NCI-H128 (cell line): ENCODE measurements at regions not wholly inside any gene's neighbourhood (a gene's known extent, or its start where the extent isn't known, plus 50 kb on each side); places are given as distances from the start of the nearest gene placed in this dataset.
A peak's percentile ranks its signal among the peaks of the same experiment; 100 is the strongest.
"Not testable (repeated sequence)": the region's sequence is repeated elsewhere in the genome, so short reads cannot be mapped to it uniquely, and the experiment has no call there.

Experiments
- DNase-seq: peaks from one replicate; lab custom pipeline; 2025; ENCODE audit not compliant: unreplicated experiment; lab: John Stamatoyannopoulos, UW

DNA sequence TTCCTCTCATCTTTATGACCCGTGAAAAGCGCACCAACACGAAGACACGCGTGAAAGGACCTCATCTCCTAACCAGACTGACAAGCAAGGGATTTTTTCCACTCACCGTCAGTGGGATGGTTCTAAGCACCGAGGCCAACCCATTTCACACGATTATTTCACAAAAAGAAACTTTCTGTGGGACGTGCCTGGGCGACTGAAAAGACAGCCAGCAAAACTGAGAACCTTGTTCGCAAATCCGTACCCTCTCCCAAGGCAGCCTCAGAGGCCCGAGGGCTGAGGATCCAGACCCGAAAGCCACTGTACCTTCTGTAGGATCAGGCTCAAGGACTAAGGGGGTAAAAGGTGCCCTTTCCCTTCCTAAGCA lies 84.9 kb upstream of the METTL9 start:
- DNase-seq, result not testable (repeated sequence)

DNA sequence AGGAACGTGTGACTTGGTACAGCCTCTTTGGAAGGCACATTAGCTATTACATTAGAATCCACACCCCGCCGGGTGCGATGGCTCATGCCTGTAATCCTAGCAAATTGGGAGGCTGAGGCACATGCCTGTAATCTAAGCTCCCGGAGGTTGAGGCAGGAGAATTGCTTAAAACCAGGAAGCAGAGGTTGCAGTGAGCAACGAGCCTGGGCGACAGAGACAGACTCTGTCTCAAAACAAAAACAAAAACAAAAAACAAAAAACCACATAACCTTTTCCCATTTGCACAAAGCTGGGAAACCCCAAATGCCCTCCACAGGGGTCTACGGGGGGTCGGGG lies 82.7 kb upstream of the METTL9 start:
- not testable (repeated sequence) for DNase-seq

DNA sequence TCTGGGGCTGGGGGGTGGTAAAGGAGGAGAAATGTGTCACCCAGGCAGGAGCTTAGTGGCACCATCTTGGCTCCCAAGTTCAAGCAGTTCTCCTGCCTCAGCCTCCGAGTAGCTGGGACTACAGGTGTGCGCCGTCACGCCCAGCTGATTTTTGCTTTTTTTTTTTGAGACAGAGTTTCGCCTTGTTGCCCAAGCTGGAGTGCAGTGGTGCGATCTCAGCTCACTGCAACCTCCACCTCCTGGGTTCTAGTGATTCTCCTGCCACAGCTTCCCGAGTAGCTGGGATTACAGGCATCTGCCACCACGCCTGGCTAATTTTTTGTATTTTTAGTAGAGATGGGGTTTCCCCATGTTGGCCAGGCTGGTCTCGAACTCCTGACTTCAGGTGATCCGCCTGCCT lies 82.1 kb upstream of the METTL9 start:
- not testable (repeated sequence) for DNase-seq

DNA sequence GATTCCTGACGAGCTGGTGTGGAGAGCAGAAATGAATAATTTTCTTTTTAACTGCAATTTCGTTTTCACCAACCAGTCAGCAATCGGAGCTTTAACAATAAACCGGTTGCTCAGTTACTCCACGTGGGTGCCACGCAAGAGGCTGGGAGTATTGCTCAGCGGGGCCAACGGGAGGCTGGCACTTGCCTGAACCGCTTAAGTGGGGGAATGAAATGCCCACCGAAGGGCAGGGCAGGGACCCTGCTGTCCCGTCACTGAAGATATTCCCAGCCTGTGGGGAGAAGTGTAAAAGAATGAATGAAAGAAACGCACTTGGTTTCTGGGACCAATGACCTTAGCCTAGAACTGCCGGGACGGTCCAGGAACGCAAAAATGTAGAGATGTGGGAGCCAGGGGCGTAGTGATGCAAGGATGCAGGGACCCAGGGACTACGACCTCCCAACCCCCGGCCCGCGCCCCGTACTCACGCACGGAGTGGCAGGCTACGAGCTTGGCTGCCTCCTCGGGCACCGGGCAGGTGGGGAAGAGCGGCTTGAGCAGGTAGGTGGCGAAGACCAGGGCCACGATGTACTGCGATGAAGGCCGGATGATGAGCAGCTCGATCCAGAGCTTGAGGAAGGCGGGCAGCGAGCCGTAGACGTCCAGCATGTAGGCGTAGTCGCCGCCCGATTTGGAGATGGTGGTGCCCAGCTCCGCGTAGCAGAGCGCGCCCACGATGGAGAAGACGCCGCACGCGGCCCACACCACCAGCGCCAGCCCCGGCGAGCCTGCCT lies 79.8 kb upstream of the METTL9 start:
- DNase-seq, result not testable (repeated sequence)

DNA sequence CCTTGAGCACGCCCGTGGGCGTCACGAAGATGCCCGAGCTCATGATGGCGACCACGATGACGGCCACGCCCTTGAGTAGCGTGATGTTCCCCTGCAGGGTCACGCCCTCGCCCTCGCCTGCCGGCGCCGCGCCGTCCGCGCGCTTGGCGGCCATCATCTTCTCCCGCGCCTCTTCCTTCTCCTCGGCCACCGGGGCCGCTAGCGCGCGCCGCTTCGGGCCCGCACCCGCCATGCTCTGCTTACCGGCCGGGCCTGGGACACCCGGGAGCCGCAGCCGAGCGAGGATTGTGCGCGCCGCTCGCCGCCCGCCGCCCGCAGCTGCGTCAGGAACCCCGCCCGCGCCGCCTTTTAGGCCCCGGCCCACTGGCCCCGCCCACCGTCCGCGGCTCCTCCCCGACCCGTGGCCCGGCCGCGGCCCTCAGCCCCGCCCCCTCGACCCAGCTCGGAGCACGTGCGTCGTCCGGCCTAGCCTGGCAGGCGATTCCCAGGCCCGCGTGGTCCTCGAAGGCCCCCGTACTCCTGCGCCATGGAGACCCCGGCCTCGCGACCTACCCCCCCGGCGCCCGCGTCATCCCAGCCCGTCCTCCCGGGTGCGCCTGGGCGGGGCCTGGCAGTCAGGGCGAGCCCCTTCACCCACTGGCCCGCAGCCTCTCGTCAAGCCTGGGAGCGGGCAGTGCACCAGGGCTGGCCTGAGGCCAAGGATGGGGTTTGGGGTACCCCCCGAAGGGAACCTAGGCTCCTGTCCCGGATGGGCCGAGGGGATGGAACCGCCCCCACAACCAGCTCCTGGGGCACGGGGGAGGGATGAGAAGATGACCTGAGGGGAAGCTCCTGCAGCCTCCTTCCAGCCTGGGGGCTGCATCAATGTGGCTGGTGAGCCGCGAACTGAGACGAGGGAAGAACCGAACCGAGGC lies 79.0 kb upstream of the METTL9 start:
- peak; percentile 88 for DNase-seq

DNA sequence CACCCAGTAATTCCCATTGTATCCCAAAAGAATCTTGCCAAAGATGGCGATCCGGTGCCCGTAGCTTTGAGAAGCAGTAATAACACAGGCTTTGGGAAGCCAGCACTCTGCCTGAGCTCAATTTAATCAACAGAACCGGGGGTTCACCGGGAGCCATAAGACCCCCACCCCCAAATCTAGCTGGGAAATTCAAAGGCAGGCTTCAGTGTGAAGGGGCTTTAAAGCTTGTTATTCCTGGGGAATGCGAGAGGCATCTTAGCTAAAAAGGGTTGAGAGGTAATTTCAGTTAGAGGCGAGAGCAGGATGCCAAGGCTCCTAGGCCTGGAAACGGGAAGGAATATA lies 78.4 kb upstream of the METTL9 start:
- not testable (repeated sequence) for DNase-seq

DNA sequence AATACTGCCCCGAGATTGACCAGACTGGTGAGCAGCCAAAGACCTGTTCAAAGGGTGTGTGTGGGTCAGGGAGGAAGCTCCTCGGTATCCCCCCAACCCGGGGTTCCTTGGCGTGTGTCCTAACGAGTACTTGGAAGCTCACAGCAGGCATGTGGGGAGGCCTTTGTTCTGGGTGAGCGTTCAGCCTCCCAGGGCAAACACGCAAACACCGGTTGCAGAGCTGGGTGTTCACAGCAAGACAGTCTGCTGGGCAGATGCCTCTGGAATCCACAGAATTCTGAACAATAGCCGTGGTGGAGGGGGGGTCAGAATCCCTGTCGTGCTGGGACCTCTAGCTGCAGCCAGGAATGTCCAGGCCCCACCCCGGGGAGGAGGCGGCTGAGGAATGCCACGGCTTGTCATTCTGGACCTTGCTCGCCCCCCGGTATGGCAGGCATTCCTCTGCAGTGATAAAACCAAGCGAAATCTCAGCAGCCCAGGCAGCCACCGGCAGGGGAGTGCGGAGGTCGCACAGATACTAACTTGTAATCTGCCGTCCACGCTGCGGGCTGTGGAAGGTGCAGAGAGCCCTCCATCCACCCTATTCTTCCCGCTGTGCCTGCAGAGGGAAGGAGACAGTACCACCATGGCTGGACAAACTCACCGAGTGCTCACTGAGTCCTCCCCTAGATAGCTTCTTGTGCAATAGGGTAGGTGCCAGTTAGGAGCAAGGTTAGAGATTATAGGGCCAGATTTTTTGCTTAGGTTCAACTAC lies 77.8 kb upstream of the METTL9 start:
- not testable (repeated sequence) for DNase-seq

DNA sequence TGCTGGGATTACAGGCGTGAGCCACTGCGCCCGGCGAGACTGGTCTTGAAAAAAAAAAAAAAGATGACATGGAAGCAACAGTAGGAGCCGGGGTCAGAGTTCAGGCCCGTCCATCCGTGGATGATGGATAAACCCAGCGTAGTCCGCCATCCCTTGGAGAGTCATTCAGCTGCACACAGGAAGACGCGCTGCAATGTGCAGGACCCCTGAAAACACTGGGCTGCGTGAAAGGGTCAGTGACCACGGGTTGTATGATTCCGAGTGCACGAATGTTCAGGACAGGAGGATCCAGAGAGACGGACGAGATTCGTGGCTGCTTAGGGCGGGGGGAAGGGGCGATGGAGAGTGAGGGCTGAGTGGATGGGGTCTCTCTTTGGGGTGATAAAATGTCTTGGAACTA lies 76.5 kb upstream of the METTL9 start:
- not testable (repeated sequence) for DNase-seq

DNA sequence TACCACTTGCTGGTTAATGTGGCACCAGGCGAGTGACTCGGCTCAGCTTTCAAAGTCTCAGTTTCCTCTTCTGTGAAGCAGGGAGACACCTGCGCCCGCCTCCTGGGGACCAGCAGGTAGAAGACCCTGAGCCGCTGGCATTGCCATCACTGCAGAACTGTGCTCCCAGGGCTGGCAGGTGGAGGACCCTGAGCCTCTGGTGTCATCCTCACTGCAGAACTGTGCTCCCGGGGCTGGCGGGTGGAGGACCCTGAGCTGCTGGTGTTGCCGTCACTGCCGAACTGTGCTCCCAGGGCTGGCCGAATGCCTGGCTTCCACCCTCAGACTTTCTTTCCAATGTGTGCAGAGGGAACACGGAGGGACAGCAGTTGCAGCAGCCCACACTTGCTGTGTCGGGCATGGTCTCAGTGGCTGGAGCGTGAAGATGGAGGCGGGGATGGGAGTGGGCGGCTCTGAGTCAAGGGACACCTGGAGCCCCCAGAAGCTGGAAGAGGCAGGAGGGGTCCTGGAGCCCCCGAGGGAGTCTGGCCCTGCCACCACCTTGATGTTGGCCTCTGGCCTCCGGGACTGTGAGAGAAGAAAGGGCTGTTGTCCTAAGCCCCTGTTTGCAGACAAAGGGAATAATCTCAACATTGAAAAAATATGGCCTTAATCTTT lies 75.8 kb upstream of the METTL9 start:
- no peak for DNase-seq

DNA sequence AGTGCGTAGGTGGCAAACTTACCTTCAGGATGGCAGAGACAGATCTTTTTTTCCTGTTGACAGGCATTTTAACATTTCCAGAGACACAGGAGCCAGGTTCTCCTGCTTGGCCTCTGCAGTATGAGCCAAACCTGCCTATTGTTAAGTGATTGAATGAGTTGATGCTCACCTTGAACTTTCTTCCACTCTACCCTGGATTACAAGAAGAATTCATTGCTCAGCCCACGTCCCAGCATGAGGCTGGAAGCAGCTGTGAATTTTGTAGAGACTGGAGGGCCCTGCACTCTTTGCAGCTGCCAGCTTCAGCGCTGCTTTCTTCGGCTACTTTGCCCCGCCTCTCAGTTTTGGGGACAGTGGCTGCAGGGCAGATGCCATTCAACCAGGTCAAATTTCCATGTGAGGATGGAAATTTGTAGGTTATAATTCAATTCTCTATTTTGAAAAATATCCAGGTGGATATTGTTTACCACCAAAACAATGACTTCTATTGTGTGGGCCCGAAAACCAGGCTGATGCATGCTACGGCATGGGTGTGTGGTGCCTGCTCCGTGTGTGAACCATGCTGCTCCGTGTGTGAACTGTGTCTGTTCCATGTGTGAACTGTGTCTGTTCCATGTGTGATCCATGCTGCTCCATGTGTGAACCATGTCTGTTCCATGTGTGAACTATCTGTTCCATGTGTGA lies 75.2 kb upstream of the METTL9 start:
- DNase-seq, result no peak

DNA sequence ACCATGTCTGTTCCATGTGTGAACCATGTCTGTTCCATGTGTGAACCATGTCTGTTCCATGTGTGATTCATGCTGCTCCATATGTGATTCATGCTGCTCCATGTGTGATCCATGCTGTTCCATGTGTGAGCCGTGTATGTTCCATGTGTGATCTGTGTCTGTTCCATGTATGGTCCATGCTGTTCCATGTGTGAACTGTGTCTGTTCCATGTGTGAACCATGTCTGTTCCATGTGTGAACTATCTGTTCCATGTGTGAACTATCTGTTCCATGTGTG lies 74.7 kb upstream of the METTL9 start:
- DNase-seq, result not testable (repeated sequence)

DNA sequence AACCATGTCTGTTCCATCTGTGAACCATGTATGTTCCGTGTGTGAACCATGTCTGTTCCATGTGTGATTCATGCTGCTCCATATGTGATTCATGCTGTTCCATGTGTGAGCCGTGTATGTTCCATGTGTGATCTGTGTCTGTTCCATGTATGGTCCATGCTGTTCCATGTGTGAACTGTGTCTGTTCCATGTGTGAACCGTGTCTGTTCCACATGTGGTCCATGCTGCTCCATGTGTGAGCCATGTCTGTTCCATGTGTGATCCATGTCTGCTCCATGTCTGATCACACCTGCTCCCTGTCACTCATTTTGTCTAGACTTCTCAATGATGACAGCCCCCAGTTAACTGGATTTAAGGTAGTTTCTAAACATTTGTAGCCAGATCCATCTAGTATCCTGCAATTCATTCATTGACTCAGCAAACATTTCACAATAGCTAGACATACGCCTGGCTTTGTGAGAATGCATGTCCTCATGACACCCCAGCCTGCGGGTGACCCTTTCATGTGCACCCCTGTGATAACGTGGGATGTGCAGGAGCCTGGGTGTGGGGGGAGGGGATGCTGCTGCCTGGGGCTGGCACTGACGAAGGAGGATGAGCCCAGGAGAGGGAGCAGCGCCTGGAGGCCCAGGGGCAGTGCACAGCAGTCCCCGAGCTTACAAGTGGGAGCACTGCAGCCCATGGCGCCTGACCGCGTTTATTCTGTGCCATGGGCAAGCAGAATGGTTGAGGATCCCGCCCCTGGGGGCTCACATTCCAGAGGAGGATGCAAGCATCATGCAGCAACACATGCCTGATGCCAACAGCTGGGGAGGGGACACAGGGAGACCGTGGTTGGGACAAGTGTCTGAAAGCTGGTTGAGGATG lies 74.1 kb upstream of the METTL9 start:
- not testable (repeated sequence) for DNase-seq

DNA sequence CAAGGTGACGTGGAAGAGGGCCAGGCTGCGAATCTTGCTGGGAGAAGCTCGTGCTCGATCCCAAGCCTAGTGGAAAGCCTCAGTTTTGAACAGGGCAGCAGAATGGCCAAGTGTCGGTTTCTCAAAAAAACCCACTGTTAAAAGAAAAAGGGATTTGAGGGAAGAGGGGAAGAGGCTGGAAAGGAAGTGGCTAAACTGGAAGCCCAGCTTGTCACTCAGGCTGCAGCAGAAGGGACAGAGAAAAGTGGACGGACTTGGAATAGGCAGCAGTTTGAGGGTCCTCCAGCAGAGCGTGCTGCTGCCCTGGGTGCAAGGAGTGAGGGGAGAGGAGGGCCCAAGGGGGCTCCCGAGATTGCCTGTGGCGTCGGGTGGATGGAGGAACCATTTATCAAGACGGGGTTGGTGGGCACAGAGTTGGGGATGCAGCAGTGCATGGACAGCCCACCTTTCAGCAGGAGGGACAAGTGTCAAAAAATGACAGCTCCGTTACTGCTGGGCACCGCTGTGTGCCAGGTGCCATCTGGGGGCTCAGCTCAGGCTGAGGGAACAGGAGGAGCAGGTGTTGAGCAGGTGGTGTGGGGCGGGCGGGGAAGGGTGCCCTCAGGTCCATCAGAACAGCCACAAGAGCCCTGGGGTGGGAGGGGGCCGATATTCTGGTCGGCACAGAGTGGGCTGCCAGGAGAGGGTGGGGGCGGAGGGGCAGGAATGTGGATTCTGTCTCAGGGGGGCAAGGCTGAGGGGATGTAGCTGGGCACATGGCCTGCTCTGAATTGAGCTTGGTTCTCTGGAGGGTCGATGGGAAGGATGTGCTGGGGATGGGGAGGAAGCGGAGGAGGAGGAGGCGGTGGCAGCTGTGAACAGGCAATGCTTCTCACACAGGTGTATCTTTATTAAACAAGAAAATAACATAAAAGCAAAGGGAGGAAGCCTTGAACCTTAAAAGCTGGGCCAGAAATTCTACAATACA lies 73.1 kb upstream of the METTL9 start:
- DNase-seq, result not testable (repeated sequence)

DNA sequence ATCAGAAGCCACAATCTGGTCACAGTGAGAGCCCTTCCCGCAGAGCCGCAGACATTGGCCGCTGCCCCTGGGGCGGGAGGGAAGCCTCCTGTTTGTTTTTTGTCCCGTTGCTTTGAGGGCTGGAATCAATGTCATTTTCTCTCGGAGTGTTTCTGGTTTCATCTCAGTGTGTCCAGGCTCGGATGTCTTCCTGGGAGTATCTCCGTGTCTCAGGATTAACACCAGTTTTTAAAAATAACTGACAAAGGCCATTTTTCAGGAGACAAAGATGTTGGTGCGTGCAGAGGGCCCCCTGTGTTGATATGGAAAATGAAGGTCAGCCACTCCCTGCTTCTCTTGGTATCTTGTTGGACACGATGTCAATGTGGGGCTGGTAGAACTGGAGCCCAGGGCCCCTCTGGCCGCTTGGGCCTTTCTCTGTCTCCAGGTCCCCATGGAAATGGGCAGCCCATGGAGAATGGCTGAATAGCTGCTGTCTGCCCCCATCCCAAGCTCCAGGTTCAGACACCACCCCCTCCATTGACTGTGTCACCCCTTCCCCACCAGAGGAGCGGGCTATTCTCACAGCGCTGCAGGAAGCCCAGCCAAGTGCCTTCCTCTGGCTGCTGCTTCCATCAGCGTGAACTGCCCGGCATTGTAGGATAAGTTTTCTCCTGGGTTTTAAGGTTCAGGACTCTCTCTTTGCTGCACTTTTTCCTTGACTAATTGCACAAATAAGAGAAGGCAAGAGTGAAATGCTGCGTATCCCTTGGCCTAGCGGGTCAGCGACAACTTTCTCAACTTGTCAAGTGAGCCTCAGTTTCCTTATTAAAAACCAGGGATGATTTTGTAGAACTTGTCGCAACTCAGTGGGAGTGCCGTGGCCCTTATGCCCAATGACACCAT lies 72.2 kb upstream of the METTL9 start:
- no peak for DNase-seq

DNA sequence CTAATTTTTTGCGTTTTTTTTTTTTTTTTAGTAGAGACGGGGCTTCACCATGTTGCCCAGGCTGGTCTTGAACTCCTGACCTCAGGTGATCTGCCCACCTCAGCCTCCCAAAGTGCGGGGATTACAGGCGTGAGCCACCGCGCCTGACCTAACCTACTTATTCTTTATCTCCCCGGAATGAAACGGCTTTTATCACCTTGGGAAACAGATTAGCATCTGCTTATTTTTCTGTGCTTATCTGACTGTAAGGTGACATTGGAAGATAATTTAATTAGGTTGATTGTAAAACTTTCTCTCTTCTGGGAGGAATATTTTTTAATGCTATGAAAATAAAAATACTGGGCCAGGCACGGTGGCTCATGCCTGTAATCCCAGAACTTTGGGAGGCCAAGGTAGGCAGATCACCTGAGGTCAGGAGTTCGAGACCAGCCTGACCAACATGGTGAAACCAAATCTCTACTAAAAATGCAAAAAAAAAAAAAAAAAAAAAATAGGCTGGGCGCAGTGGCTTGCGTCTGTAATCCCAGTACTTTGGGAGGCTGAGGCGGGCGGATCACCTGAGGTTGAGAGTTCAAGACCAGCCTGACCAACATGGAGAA lies 70.2 kb upstream of the METTL9 start:
- DNase-seq, result not testable (repeated sequence)

DNA sequence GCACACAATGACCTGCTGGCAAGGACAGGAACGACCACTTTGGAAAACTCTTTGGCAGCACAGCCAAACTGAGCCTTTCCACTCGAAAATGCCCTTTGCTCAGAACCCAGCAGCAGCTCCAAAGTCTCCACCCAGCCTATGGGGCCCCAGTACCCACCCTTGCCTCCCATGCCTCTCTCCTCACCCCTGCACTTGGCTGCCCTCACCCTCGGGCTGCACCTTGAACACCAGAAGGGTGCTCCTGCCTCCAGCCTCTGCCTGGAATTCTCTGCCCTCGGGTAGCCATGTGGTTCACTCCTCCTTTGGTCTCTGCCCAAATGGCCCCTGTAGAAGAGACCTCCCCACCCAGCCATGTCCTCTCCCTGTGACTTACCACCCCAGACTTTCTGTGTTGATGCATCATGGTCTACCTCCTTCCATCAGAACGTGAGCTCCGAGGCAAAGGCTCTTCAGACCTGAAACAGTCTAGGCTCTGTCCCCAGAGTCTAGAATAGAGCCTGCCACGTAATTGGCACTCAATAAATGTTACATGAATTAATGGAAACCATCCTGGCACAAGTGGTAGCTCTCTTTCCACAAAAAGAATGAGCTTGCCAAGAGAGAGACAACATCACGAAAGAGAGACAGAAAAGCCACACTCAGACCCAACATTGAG lies 68.5 kb upstream of the METTL9 start:
- DNase-seq, result not testable (repeated sequence)

DNA sequence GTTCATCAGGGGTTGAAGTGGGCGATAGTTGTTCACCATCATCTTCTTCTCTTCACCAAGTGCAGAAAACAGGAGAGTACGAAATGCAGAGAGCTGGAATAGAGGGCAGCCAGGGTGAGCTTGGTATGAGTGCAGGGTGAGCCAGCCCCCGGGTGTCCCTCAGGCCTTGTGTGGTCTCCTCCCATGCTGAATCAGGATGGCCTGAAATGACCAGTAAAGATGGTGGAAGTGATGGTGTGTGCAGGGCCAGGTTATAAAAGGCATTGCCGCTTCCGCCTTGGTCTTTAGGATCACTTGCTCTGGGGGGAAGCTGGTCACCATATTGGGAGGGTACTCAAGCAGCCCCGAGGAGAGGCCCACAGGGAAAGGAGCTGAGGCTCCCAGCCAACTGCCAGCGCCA lies 66.4 kb upstream of the METTL9 start:
- DNase-seq, result not testable (repeated sequence)
